ENCODE measurements at regions not wholly inside any gene's neighbourhood (a gene's known extent, or its start where the extent isn't known, plus 50 kb on each side); places are given as distances from the start of the nearest gene placed in this dataset.

- no CpG with 5 or more reads among the region's 1 CpG for WGBS (ENCODE audit: insufficient coverage)
- no peak for ATAC-seq (replicated peaks in 1 of 4)
These were observed 205.9 kb downstream of the MAP2K6 start for GRCh38 chr17:69620363-69620762.

GRCh38 chr17:69625474-69625873 lies 211.0 kb downstream of the MAP2K6 start:
- Mint-ChIP-seq H3K27ac (no peak overlapping the region), H3K4me1 (no peaks in the 10 kb centered on the region), H3K36me3 (no peaks in the 10 kb centered on the region), H3K4me3 (no peak overlapping the region), H3K27me3 (peaks cover 7 to 14% of the 10 kb centered on the region in 2 donors), H3K9me3 (peaks cover 0 to 3% (median 0%) of the 10 kb centered on the region in 3 donors)
- no peaks in the 10 kb centered on the region for H3K36me3 ChIP-seq (ENCODE audit: control insufficient read depth in 2 of 2, extremely low read depth in 1 of 2, insufficient read depth in 1 of 2, low read length in 1 of 2)
- POLR2A ChIA-PET = no interaction called here
- DNase-seq (no peak), ATAC-seq (replicated peaks in 1 of 4) (no peak)
- no peaks in the 10 kb centered on the region for H3K4me1 ChIP-seq (ENCODE audit: control insufficient read depth in 1 of 2, extremely low read depth in 1 of 2, insufficient read depth in 2 of 2, low read length in 2 of 2)
- H3K27me3 ChIP-seq (replicated peaks in 1 of 2; ENCODE audit: control insufficient read depth in 2 of 2, extremely low read depth in 1 of 2, insufficient read depth in 2 of 2, low read length in 1 of 2) = peaks cover 0 to 2% of the 10 kb centered on the region in 2 experiments
- H3K27ac ChIP-seq (ENCODE audit: low read length) = no peak overlapping the region
- H3K9me3 ChIP-seq = no peaks in the 10 kb centered on the region
- CTCF ChIA-PET = no interaction called here
- 83% methylated on average over 1 of the region's 2 CpGs for WGBS (ENCODE audit: insufficient coverage)
- H3K4me3 ChIP-seq (ENCODE audit: control insufficient read depth in 1 of 2, extremely low read depth in 1 of 2, low read length in 1 of 2) = no peak overlapping the region

More at GRCh38 chr17:69620363-69620762, 205.9 kb downstream of the MAP2K6 start:
- H3K36me3 Mint-ChIP-seq = no peaks in the 10 kb centered on the region
- DNase-seq = no peak
- POLR2A ChIA-PET = no interaction called here
- no peak overlapping the region for H3K27ac ChIP-seq (ENCODE audit: low read length)
- no peak overlapping the region for H3K4me3 ChIP-seq (ENCODE audit: control insufficient read depth in 1 of 2, extremely low read depth in 1 of 2, low read length in 1 of 2)
- no peaks in the 10 kb centered on the region for H3K27me3 ChIP-seq (replicated peaks in 1 of 2; ENCODE audit: control insufficient read depth in 2 of 2, extremely low read depth in 1 of 2, insufficient read depth in 2 of 2, low read length in 1 of 2)
- peaks cover 7 to 16% of the 10 kb centered on the region in 2 donors for H3K27me3 Mint-ChIP-seq
- no peaks in the 10 kb centered on the region for H3K9me3 ChIP-seq
- H3K27ac Mint-ChIP-seq = no peak overlapping the region
- CTCF ChIA-PET = interaction anchor here in 1 of 2 donors (0.8 kb wide), 1 partner anchor 848 kb away, joined by 4 read pairs; no protein-coding TSS in a partner anchor
- H3K9me3 Mint-ChIP-seq = peaks cover 0 to 3% (median 0%) of the 10 kb centered on the region in 3 donors
- no peak overlapping the region for H3K4me3 Mint-ChIP-seq
- H3K36me3 ChIP-seq (ENCODE audit: control insufficient read depth in 2 of 2, extremely low read depth in 1 of 2, insufficient read depth in 1 of 2, low read length in 1 of 2) = no peaks in the 10 kb centered on the region
- no peaks in the 10 kb centered on the region for H3K4me1 ChIP-seq (ENCODE audit: control insufficient read depth in 1 of 2, extremely low read depth in 1 of 2, insufficient read depth in 2 of 2, low read length in 2 of 2)
- H3K4me1 Mint-ChIP-seq = no peaks in the 10 kb centered on the region

GRCh38 chr17:69630056-69630635 lies 215.6 kb downstream of the MAP2K6 start:
- POLR2A ChIA-PET = no interaction called here
- Histone ChIP-seq H3K27me3 (replicated peaks in 1 of 2; ENCODE audit: control insufficient read depth in 2 of 2, extremely low read depth in 1 of 2, insufficient read depth in 2 of 2, low read length in 1 of 2) (peaks cover 0 to 2% of the 10 kb centered on the region in 2 experiments), H3K4me1 (ENCODE audit: control insufficient read depth in 1 of 2, extremely low read depth in 1 of 2, insufficient read depth in 2 of 2, low read length in 2 of 2) (no peaks in the 10 kb centered on the region), H3K27ac (ENCODE audit: low read length) (no peak overlapping the region), H3K9me3 (no peaks in the 10 kb centered on the region), H3K36me3 (ENCODE audit: control insufficient read depth in 2 of 2, extremely low read depth in 1 of 2, insufficient read depth in 1 of 2, low read length in 1 of 2) (no peaks in the 10 kb centered on the region), H3K4me3 (ENCODE audit: control insufficient read depth in 1 of 2, extremely low read depth in 1 of 2, low read length in 1 of 2) (no peak overlapping the region)
- Mint-ChIP-seq H3K9me3 (peaks cover 3 to 7% (median 3%) of the 10 kb centered on the region in 3 donors), H3K4me1 (no peaks in the 10 kb centered on the region), H3K27me3 (no peaks in the 10 kb centered on the region), H3K36me3 (no peaks in the 10 kb centered on the region), H3K4me3 (no peak overlapping the region), H3K27ac (no peak overlapping the region)
- WGBS (ENCODE audit: insufficient coverage) = no CpG with 5 or more reads among the region's 1 CpG
- CTCF ChIA-PET = interaction anchor here in 1 of 2 donors (0.7 kb wide), 1 partner anchor 12 kb away, joined by 3 read pairs; no protein-coding TSS in a partner anchor
- DNase-seq (no peak), ATAC-seq (replicated peaks in 1 of 4) (no peak)

- no peaks in the 10 kb centered on the region for H3K36me3 Mint-ChIP-seq
- CTCF ChIA-PET = no interaction called here
- H3K4me1 Mint-ChIP-seq = no peaks in the 10 kb centered on the region
These were observed 220.3 kb downstream of the MAP2K6 start for GRCh38 chr17:69634844-69635243.

GRCh38 chr17:69637446-69638156 lies 223.1 kb downstream of the MAP2K6 start:
- no peaks in the 10 kb centered on the region for H3K36me3 Mint-ChIP-seq
- no peaks in the 10 kb centered on the region for H3K27me3 ChIP-seq (replicated peaks in 1 of 2; ENCODE audit: control insufficient read depth in 2 of 2, extremely low read depth in 1 of 2, insufficient read depth in 2 of 2, low read length in 1 of 2)
- H3K9me3 ChIP-seq = no peaks in the 10 kb centered on the region
- no peaks in the 10 kb centered on the region for H3K4me1 Mint-ChIP-seq
- no peaks in the 10 kb centered on the region for H3K4me1 ChIP-seq (ENCODE audit: control insufficient read depth in 1 of 2, extremely low read depth in 1 of 2, insufficient read depth in 2 of 2, low read length in 2 of 2)
- H3K27ac Mint-ChIP-seq = no peak overlapping the region
- no peak for DNase-seq
- H3K27me3 Mint-ChIP-seq = no peaks in the 10 kb centered on the region
- no peak overlapping the region for H3K4me3 Mint-ChIP-seq
- no peaks in the 10 kb centered on the region for H3K9me3 Mint-ChIP-seq
- no peaks in the 10 kb centered on the region for H3K36me3 ChIP-seq (ENCODE audit: control insufficient read depth in 2 of 2, extremely low read depth in 1 of 2, insufficient read depth in 1 of 2, low read length in 1 of 2)
- POLR2A ChIA-PET = no interaction called here
- CTCF ChIA-PET = no interaction called here
- 73% methylated on average over 2 of the region's 4 CpGs for WGBS (ENCODE audit: insufficient coverage)
- H3K27ac ChIP-seq (ENCODE audit: low read length) = no peak overlapping the region
- ATAC-seq (replicated peaks in 1 of 4) = no peak
- H3K4me3 ChIP-seq (ENCODE audit: control insufficient read depth in 1 of 2, extremely low read depth in 1 of 2, low read length in 1 of 2) = no peak overlapping the region

More at GRCh38 chr17:69634844-69635243, 220.3 kb downstream of the MAP2K6 start:
- WGBS (ENCODE audit: insufficient coverage) = no CpG with 5 or more reads among the region's 1 CpG
- no peaks in the 10 kb centered on the region for H3K27me3 ChIP-seq (replicated peaks in 1 of 2; ENCODE audit: control insufficient read depth in 2 of 2, extremely low read depth in 1 of 2, insufficient read depth in 2 of 2, low read length in 1 of 2)
- ATAC-seq (replicated peaks in 1 of 4) = no peak
- H3K4me3 ChIP-seq (ENCODE audit: control insufficient read depth in 1 of 2, extremely low read depth in 1 of 2, low read length in 1 of 2) = no peak overlapping the region
- no peaks in the 10 kb centered on the region for H3K4me1 ChIP-seq (ENCODE audit: control insufficient read depth in 1 of 2, extremely low read depth in 1 of 2, insufficient read depth in 2 of 2, low read length in 2 of 2)
- H3K4me3 Mint-ChIP-seq = no peak overlapping the region
- H3K27ac ChIP-seq (ENCODE audit: low read length) = no peak overlapping the region
- no peak for DNase-seq
- no peak overlapping the region for H3K27ac Mint-ChIP-seq
- no peaks in the 10 kb centered on the region for H3K36me3 ChIP-seq (ENCODE audit: control insufficient read depth in 2 of 2, extremely low read depth in 1 of 2, insufficient read depth in 1 of 2, low read length in 1 of 2)
- H3K9me3 ChIP-seq = no peaks in the 10 kb centered on the region
- H3K27me3 Mint-ChIP-seq = no peaks in the 10 kb centered on the region
- POLR2A ChIA-PET = no interaction called here
- H3K9me3 Mint-ChIP-seq = peaks cover 3 to 7% (median 3%) of the 10 kb centered on the region in 3 donors

GRCh38 chr17:69639096-69639495 lies 224.6 kb downstream of the MAP2K6 start:
- ATAC-seq (replicated peaks in 1 of 4) = no peak
- Mint-ChIP-seq H3K36me3 (no peaks in the 10 kb centered on the region), H3K9me3 (peaks cover 0 to 3% (median 0%) of the 10 kb centered on the region in 3 donors), H3K27ac (no peak overlapping the region), H3K4me3 (no peak overlapping the region), H3K4me1 (no peaks in the 10 kb centered on the region), H3K27me3 (peaks cover 0 to 3% of the 10 kb centered on the region in 2 donors)
- POLR2A ChIA-PET = no interaction called here
- Histone ChIP-seq H3K27me3 (replicated peaks in 1 of 2; ENCODE audit: control insufficient read depth in 2 of 2, extremely low read depth in 1 of 2, insufficient read depth in 2 of 2, low read length in 1 of 2) (no peaks in the 10 kb centered on the region), H3K27ac (ENCODE audit: low read length) (no peak overlapping the region), H3K4me1 (ENCODE audit: control insufficient read depth in 1 of 2, extremely low read depth in 1 of 2, insufficient read depth in 2 of 2, low read length in 2 of 2) (no peaks in the 10 kb centered on the region), H3K9me3 (no peaks in the 10 kb centered on the region), H3K36me3 (ENCODE audit: control insufficient read depth in 2 of 2, extremely low read depth in 1 of 2, insufficient read depth in 1 of 2, low read length in 1 of 2) (no peaks in the 10 kb centered on the region), H3K4me3 (ENCODE audit: control insufficient read depth in 1 of 2, extremely low read depth in 1 of 2, low read length in 1 of 2) (no peak overlapping the region)
- no CpG with 5 or more reads among the region's 1 CpG for WGBS (ENCODE audit: insufficient coverage)
- no peak for DNase-seq
- CTCF ChIA-PET = no interaction called here

Data from T-cell (primary cell).